A549 (cell line): ENCODE measurements at regions not wholly inside any gene's neighbourhood (a gene's known extent, or its start where the extent isn't known, plus 50 kb on each side); places are given as distances from the start of the nearest gene placed in this dataset.

Experiments
- ATAC-seq, 2 experiments: fragments of 200-7000 bp in 1 of 2; fragments of >200 bp in 1 of 2; cut with Nextera tagmentation in 1 of 2; cut with Tn5 transposase in 1 of 2; 3 replicates each; pipeline versions ENCODE4 v1.8.0 to v1.9.1; 2018 to 2020; ENCODE audit warnings: mild to moderate bottlenecking in 1 of 2, moderate library complexity in 1 of 2
- CTCF ChIA-PET: fragments of 300-600 bp; sonication (Branson Sonifier 250); formaldehyde crosslinking; extraction: SDS; loops from one replicate; lab custom pipeline; 2021; ENCODE audit warnings: antibody characterized with exemption, inconsistent platforms; lab: Yijun Ruan, JAX
- POLR2A ChIA-PET: fragments of 350-600 bp; formaldehyde crosslinking; extraction: SDS; loops from one replicate; lab custom pipeline; 2021; ENCODE audit warnings: antibody characterized with exemption, inconsistent platforms; lab: Yijun Ruan, JAX
- DNase-seq, 2 experiments: peaks; one replicate each; pipeline versions ENCODE4 v3.0.0 to v3.0.0-alpha.2; 2011 to 2016; ENCODE audit warnings: low read depth in 1 of 2, low spot score in 1 of 2
- FAIRE-seq: peaks from 2 replicates; lab custom pipeline; 2011; peaks lifted over from hg19 to GRCh38; lab: Jason Lieb, UNC
- H3K27ac ChIP-seq, 2 experiments: fragments of >200 bp; sonication (Bioruptor Twin); formaldehyde crosslinking; 3 replicates each; pipeline ENCODE4 v1.5.1; 2016 to 2017
- H3K4me1 ChIP-seq: fragments of >200 bp; sonication (Bioruptor Twin); formaldehyde crosslinking; 3 replicates; pipeline ENCODE4 v1.6.1; 2016
- H3K4me2 ChIP-seq: fragments of >200 bp; sonication (Bioruptor Twin); formaldehyde crosslinking; 3 replicates; pipeline ENCODE4 v1.6.1; 2016
- H3K4me3 ChIP-seq: fragments of >200 bp; sonication (Bioruptor Twin); formaldehyde crosslinking; 3 replicates; pipeline ENCODE4 v1.5.1; 2016
- H3K9me3 ChIP-seq: fragments of >200 bp; sonication (Bioruptor Twin); formaldehyde crosslinking; 3 replicates; pipeline ENCODE4 v1.6.1; 2016
- ATOH8 ChIP-seq: fragments of 250-450 bp; sonication (Bioruptor Pico); IDR thresholded peaks from 2 replicates; pipeline ENCODE4 v1.5.0; 2020; ENCODE audit warnings: low read depth, mild to moderate bottlenecking, moderate library complexity
- BCL3 ChIP-seq: fragments of >200 bp; sonication (Bioruptor Twin); formaldehyde crosslinking; IDR thresholded peaks from 3 replicates; pipeline ENCODE4 v1.6.1; 2016
- CHD2 ChIP-seq: fragments of 150-350 bp; IDR thresholded peaks from 2 replicates; pipeline ENCODE4 v1.6.1; 2014; ENCODE audit warnings: low read length; ENCODE audit not compliant: partially characterized antibody
- CHD4 ChIP-seq: fragments of 200-600 bp; sonication (generic); IDR thresholded peaks from 2 replicates; pipeline ENCODE4 v1.6.1; 2016; ENCODE audit warnings: antibody characterized with exemption, mild to moderate bottlenecking, borderline replicate concordance
- CTCF ChIP-seq: fragments of >200 bp; sonication (Bioruptor Twin); formaldehyde crosslinking; IDR thresholded peaks from 3 replicates; pipeline ENCODE4 v1.5.1; 2016
- EHF ChIP-seq: fragments of 250-450 bp; sonication (Bioruptor Pico); IDR thresholded peaks from 2 replicates; pipeline ENCODE4 v1.5.0; 2020; ENCODE audit warnings: mild to moderate bottlenecking
- EHMT2 ChIP-seq: fragments of 200-600 bp; sonication (generic); IDR thresholded peaks from 2 replicates; pipeline ENCODE4 v1.6.1; 2016; ENCODE audit warnings: antibody characterized with exemption, low read depth, mild to moderate bottlenecking, moderate library complexity
- EP300 ChIP-seq, 2 experiments: fragments of >200 bp; sonication (Bioruptor Twin); formaldehyde crosslinking; IDR thresholded peaks; 2 replicates in 1 of 2; 3 replicates in 1 of 2; pipeline ENCODE4 v1.6.1; 2016 to 2017
- FOSL2 ChIP-seq, 2 experiments: fragments of 450-650 bp in 1 of 2; fragments of >200 bp in 1 of 2; sonication (Bioruptor Twin) in 1 of 2; formaldehyde crosslinking; IDR thresholded peaks; 2 replicates each; pipeline versions ENCODE4 v1.5.0 to v1.6.1; 2016 to 2020; ENCODE audit warnings: mild to moderate bottlenecking in 1 of 2, moderate library complexity in 1 of 2
- FOXS1 ChIP-seq: fragments of 250-450 bp; sonication (Bioruptor Pico); IDR thresholded peaks from 2 replicates; pipeline ENCODE4 v1.5.0; 2020; ENCODE audit warnings: mild to moderate bottlenecking, moderate library complexity
- GATA3 ChIP-seq: IDR thresholded peaks from 2 replicates; pipeline ENCODE4 v1.6.1; 2012; ENCODE audit warnings: borderline replicate concordance
- HDAC2 ChIP-seq: fragments of 200-600 bp; sonication (generic); IDR thresholded peaks from 2 replicates; pipeline ENCODE4 v1.6.1; 2016
- HES2 ChIP-seq: fragments of >200 bp; sonication (Bioruptor Twin); formaldehyde crosslinking; IDR thresholded peaks from 2 replicates; pipeline ENCODE4 v1.6.1; 2016
- HEYL ChIP-seq: fragments of 250-450 bp; sonication (Bioruptor Pico); IDR thresholded peaks from 2 replicates; pipeline ENCODE4 v1.8.0; 2021; ENCODE audit warnings: mild to moderate bottlenecking, moderate library complexity
- HOXB13 ChIP-seq: fragments of 250-450 bp; sonication (Bioruptor Pico); IDR thresholded peaks from 2 replicates; pipeline ENCODE4 v1.5.0; 2020; ENCODE audit warnings: low read depth, mild to moderate bottlenecking, moderate library complexity
- HOXB5 ChIP-seq: fragments of 250-450 bp; sonication (Bioruptor Pico); IDR thresholded peaks from 2 replicates; pipeline ENCODE4 v1.5.0; 2020; ENCODE audit warnings: mild to moderate bottlenecking, moderate library complexity
- JUN ChIP-seq, 2 experiments: fragments of >200 bp; sonication (Bioruptor Twin); formaldehyde crosslinking; IDR thresholded peaks; 2 replicates in 1 of 2; 3 replicates in 1 of 2; pipeline ENCODE4 v1.6.1; 2016 to 2017
- JUNB ChIP-seq: fragments of >200 bp; sonication (Bioruptor Twin); formaldehyde crosslinking; IDR thresholded peaks from 2 replicates; pipeline ENCODE4 v1.6.1; 2016
- MAFK ChIP-seq: fragments of 450-650 bp; IDR thresholded peaks from 2 replicates; pipeline ENCODE4 v1.6.1; 2014; ENCODE audit not compliant: partially characterized antibody
- MAZ ChIP-seq: fragments of 150-350 bp; IDR thresholded peaks from 2 replicates; pipeline ENCODE4 v1.6.1; 2014; ENCODE audit warnings: antibody characterized with exemption, low read depth, low read length, borderline replicate concordance
- MYC ChIP-seq: IDR thresholded peaks from 2 replicates; pipeline ENCODE4 v1.6.1; 2012; ENCODE audit warnings: mild to moderate bottlenecking, inconsistent platforms, low read length, improper control_type of control experiment, borderline replicate concordance
- NFE2L2 ChIP-seq: fragments of 150-350 bp; conservative IDR thresholded peaks from 2 replicates; pipeline ENCODE4 v1.6.1; 2014; ENCODE audit warnings: low read length
- NPAS2 ChIP-seq: fragments of 250-450 bp; sonication (Bioruptor Pico); IDR thresholded peaks from 2 replicates; pipeline ENCODE4 v1.8.0; 2022; ENCODE audit warnings: mild to moderate bottlenecking, moderate library complexity, borderline replicate concordance
- PHF8 ChIP-seq: fragments of 200-600 bp; sonication (generic); IDR thresholded peaks from 2 replicates; pipeline ENCODE4 v1.6.1; 2016; ENCODE audit warnings: low read depth, mild to moderate bottlenecking, antibody characterized with exemption, moderate library complexity, borderline replicate concordance
- POLR2AphosphoS2 ChIP-seq: conservative IDR thresholded peaks from 2 replicates; pipeline ENCODE4 v1.6.1; 2012; ENCODE audit warnings: low read length, improper control_type of control experiment, inconsistent platforms
- RARB ChIP-seq: fragments of 250-450 bp; sonication (Bioruptor Pico); IDR thresholded peaks from 2 replicates; pipeline ENCODE4 v1.8.0; 2021; ENCODE audit warnings: mild to moderate bottlenecking, moderate library complexity
- RFX5 ChIP-seq: fragments of 450-650 bp; IDR thresholded peaks from 2 replicates; pipeline ENCODE4 v1.7.1; 2014; ENCODE audit warnings: antibody characterized with exemption, mild to moderate bottlenecking, moderate library complexity
- RNF2 ChIP-seq: fragments of 200-600 bp; sonication (generic); IDR thresholded peaks from 2 replicates; pipeline ENCODE4 v1.6.1; 2016; ENCODE audit warnings: low read depth, mild to moderate bottlenecking, antibody characterized with exemption, moderate library complexity, borderline replicate concordance
- TFCP2L1 ChIP-seq: fragments of 250-450 bp; sonication (Bioruptor Pico); IDR thresholded peaks from 2 replicates; pipeline ENCODE4 v1.5.0; 2021; ENCODE audit warnings: mild to moderate bottlenecking
- ZNF302 ChIP-seq: fragments of 250-450 bp; sonication (Bioruptor Pico); IDR thresholded peaks from 2 replicates; pipeline ENCODE4 v1.9.0; 2021; ENCODE audit warnings: inconsistent platforms, mild to moderate bottlenecking, moderate library complexity
- ZSCAN20 ChIP-seq: fragments of 250-450 bp; sonication (Bioruptor Pico); IDR thresholded peaks from 2 replicates; pipeline ENCODE4 v1.8.0; 2022; ENCODE audit warnings: mild to moderate bottlenecking, moderate library complexity
- WGBS: methylation state at CpG from one replicate; pipeline ENCODE4 v1.1.6; 2017; ENCODE audit errors: missing lambda C conversion rate; 5-methylcytosine and 5-hydroxymethylcytosine counted together

- TF ChIP-seq HES2 (no peak), HOXB5 (CRISPR knock-in tag) (no peak), POLR2AphosphoS2 (no peak), HOXB13 (CRISPR knock-in tag) (no peak), MAZ (no peak), NPAS2 (CRISPR knock-in tag) (no peak)
- TF ChIP-seq, all 56 proteins: peak for 0
Observed at GRCh38 chr1:78322928-78323680, 167.7 kb upstream of the PTGFR start (continued).

GRCh38 chr1:78325293-78325692, 165.5 kb upstream of the PTGFR start:
- DNase-seq (no peak), FAIRE-seq (no peak), ATAC-seq (no peak)
- Histone ChIP-seq H3K9me3 (no peaks in the 10 kb centered on the region), H3K4me1 (no peaks in the 10 kb centered on the region), H3K4me2 (no peak overlapping the region), H3K27ac (no peak overlapping the region), H3K4me3 (no peak overlapping the region)
- POLR2A ChIA-PET, result no interaction called here
- CTCF ChIA-PET, result interaction anchor here (2.8 kb wide), 1 partner anchor 8 kb away, joined by 10 read pairs; no protein-coding TSS in a partner anchor
- TF ChIP-seq MAFK (no peak), CTCF (no peak), ATOH8 (CRISPR knock-in tag) (no peak), GATA3 (no peak), RNF2 (no peak), NFE2L2 (no peak), CHD2 (no peak), PHF8 (no peak), EP300 (IDR thresholded peaks at IDR 0.05) (no peak), TFCP2L1 (CRISPR knock-in tag) (no peak), MYC (no peak), RARB (CRISPR knock-in tag) (no peak), JUN (IDR thresholded peaks at IDR 0.05) (no peak)
- 11% methylated on average over 3 of the region's 3 CpGs for WGBS

- TF ChIP-seq HEYL (CRISPR knock-in tag) (no peak), FOXS1 (CRISPR knock-in tag) (no peak), RFX5 (no peak), CHD4 (no peak), EHMT2 (no peak), HDAC2 (no peak), ZNF302 (CRISPR knock-in tag) (no peak), ZSCAN20 (CRISPR knock-in tag) (no peak), EHF (CRISPR knock-in tag) (no peak), FOSL2 (IDR thresholded peaks at IDR 0.05) (no peak), FOSL2 (CRISPR knock-in tag; IDR thresholded peaks at IDR 0.05) (no peak), BCL3 (no peak), HOXB13 (CRISPR knock-in tag) (no peak), JUNB (no peak)
- ATAC-seq (no peak), FAIRE-seq (no peak), DNase-seq (no peak)
- Histone ChIP-seq H3K4me1 (no peaks in the 10 kb centered on the region), H3K9me3 (no peaks in the 10 kb centered on the region), H3K4me2 (no peak overlapping the region), H3K4me3 (no peak overlapping the region), H3K27ac (no peak overlapping the region)
- POLR2A ChIA-PET, result no interaction called here
- WGBS, result 21% methylated on average over 5 of the region's 5 CpGs
- CTCF ChIA-PET, result no interaction called here
Observed at GRCh38 chr1:78329475-78329874, 161.3 kb upstream of the PTGFR start.
